ENCODE measurements at regions not wholly inside any gene's neighbourhood (a gene's known extent, or its start where the extent isn't known, plus 50 kb on each side); places are given as distances from the start of the nearest gene placed in this dataset.
"Not testable (repeated sequence)": the region's sequence is repeated elsewhere in the genome, so short reads cannot be mapped to it uniquely, and the experiment has no call there.

GRCh38 chr21:9018731-9019253 lies 1502.6 kb upstream of the TPTE start:
- not testable (repeated sequence) for TF ChIP-seq CTCF, POLR2A (IDR thresholded peaks at IDR 0.05)

Measured in heart left ventricle (tissue), 13 donors.